HEK293 (cell line): ENCODE measurements at regions not wholly inside any gene's neighbourhood (a gene's known extent, or its start where the extent isn't known, plus 50 kb on each side); places are given as distances from the start of the nearest gene placed in this dataset.

Experiments
- CTCF ChIA-PET: fragments of 350-600 bp; formaldehyde crosslinking; extraction: SDS; loops from one replicate; lab custom pipeline; 2021; ENCODE audit warnings: antibody characterized with exemption; lab: Yijun Ruan, JAX
- POLR2A ChIA-PET: fragments of 300-600 bp; formaldehyde crosslinking; extraction: SDS; loops from one replicate; lab custom pipeline; 2020; ENCODE audit warnings: antibody characterized with exemption, inconsistent platforms; lab: Yijun Ruan, JAX
- H3K27ac ChIP-seq: fragments of 200-500 bp; sonication (Bioruptor generic); 2 replicates; pipeline ENCODE4 v1.5.1; 2014; ENCODE audit warnings: low read depth, low read length, control low read depth, inconsistent platforms; ENCODE audit errors: extremely low read depth
- H3K36me3 ChIP-seq, 2 experiments: fragments of 200-500 bp in 1 of 2; sonication (Bioruptor generic) in 1 of 2; 1 replicate in 1 of 2; 2 replicates in 1 of 2; pipeline ENCODE4 v1.5.1; 2014 to 2017; ENCODE audit warnings: inconsistent platforms in 2 of 2, low read length in 2 of 2; ENCODE audit not compliant: control insufficient read depth in 2 of 2, insufficient read depth in 1 of 2
- H3K4me1 ChIP-seq: fragments of 200-500 bp; sonication (Bioruptor generic); 2 replicates; pipeline ENCODE4 v1.5.1; 2014; ENCODE audit warnings: mild to moderate bottlenecking, low read length, inconsistent platforms; ENCODE audit not compliant: control insufficient read depth, insufficient read depth
- H3K4me3 ChIP-seq: 2 replicates; pipeline ENCODE4 v1.5.1; 2011; ENCODE audit warnings: low read depth, mild to moderate bottlenecking, control low read depth, low read length, moderate library complexity
- H3K9me3 ChIP-seq: fragments of 200-500 bp; sonication (Bioruptor generic); 2 replicates; pipeline ENCODE4 v1.5.1; 2014; ENCODE audit warnings: low read depth, low read length, inconsistent platforms; ENCODE audit not compliant: control insufficient read depth, insufficient read depth
- KLF9 ChIP-seq: fragments of 450-650 bp; formaldehyde crosslinking; IDR thresholded peaks from 2 replicates; pipeline ENCODE4 v1.5.1; 2016; ENCODE audit warnings: missing biosample characterization, missing genetic modification characterization, low read depth
- RBAK ChIP-seq: fragments of 450-650 bp; formaldehyde crosslinking; IDR thresholded peaks from 2 replicates; pipeline ENCODE4 v1.5.1; 2016; ENCODE audit warnings: missing biosample characterization, missing genetic modification characterization
- SETDB1 ChIP-seq: IDR thresholded peaks from one replicate; pipeline ENCODE4 v1.6.1; 2017; ENCODE audit warnings: mild to moderate bottlenecking, low read length, moderate library complexity, mixed read lengths; ENCODE audit not compliant: insufficient read length
- ZEB2 ChIP-seq: fragments of 450-650 bp; formaldehyde crosslinking; IDR thresholded peaks from 2 replicates; pipeline ENCODE4 v1.5.1; 2016; ENCODE audit warnings: missing biosample characterization, missing genetic modification characterization
- ZIC2 ChIP-seq: fragments of 450-650 bp; formaldehyde crosslinking; IDR thresholded peaks from 2 replicates; pipeline ENCODE4 v1.5.1; 2016; ENCODE audit warnings: missing biosample characterization, missing genetic modification characterization
- ZNF140 ChIP-seq: fragments of 450-650 bp; formaldehyde crosslinking; IDR thresholded peaks from 2 replicates; pipeline ENCODE4 v1.5.1; 2016; ENCODE audit warnings: missing biosample characterization, missing genetic modification characterization
- ZNF146 ChIP-seq: fragments of 450-650 bp; formaldehyde crosslinking; IDR thresholded peaks from 2 replicates; pipeline ENCODE4 v1.5.1; 2016; ENCODE audit warnings: missing biosample characterization, missing genetic modification characterization
- ZNF155 ChIP-seq: fragments of 450-650 bp; formaldehyde crosslinking; IDR thresholded peaks from 2 replicates; pipeline ENCODE4 v1.5.1; 2016; ENCODE audit warnings: missing biosample characterization, missing genetic modification characterization
- ZNF184 ChIP-seq: fragments of 450-650 bp; IDR thresholded peaks from 2 replicates; pipeline ENCODE4 v1.5.1; 2018; ENCODE audit warnings: missing biosample characterization, mild to moderate bottlenecking, missing genetic modification characterization
- ZNF354C ChIP-seq: fragments of 450-650 bp; formaldehyde crosslinking; IDR thresholded peaks from 2 replicates; pipeline ENCODE4 v1.5.1; 2016; ENCODE audit warnings: missing biosample characterization, missing genetic modification characterization, low read depth, borderline replicate concordance
- ZNF366 ChIP-seq: fragments of 450-650 bp; formaldehyde crosslinking; conservative IDR thresholded peaks from 2 replicates; pipeline ENCODE4 v1.5.1; 2016; ENCODE audit warnings: missing biosample characterization, missing genetic modification characterization
- ZNF426 ChIP-seq: fragments of 450-650 bp; formaldehyde crosslinking; IDR thresholded peaks from 2 replicates; pipeline ENCODE4 v1.5.1; 2017; ENCODE audit warnings: missing biosample characterization, missing genetic modification characterization, mild to moderate bottlenecking, inconsistent platforms, moderate library complexity
- ZNF510 ChIP-seq: fragments of 450-650 bp; formaldehyde crosslinking; IDR thresholded peaks from 2 replicates; pipeline ENCODE4 v1.5.1; 2018; ENCODE audit warnings: mild to moderate bottlenecking, missing genetic modification characterization, missing biosample characterization; ENCODE audit not compliant: insufficient replicate concordance
- ZNF529 ChIP-seq: fragments of 450-650 bp; formaldehyde crosslinking; IDR thresholded peaks from 2 replicates; pipeline ENCODE4 v1.5.1; 2017; ENCODE audit warnings: missing genetic modification characterization, missing biosample characterization; ENCODE audit not compliant: insufficient replicate concordance
- ZNF548 ChIP-seq: fragments of 450-650 bp; formaldehyde crosslinking; IDR thresholded peaks from 2 replicates; pipeline ENCODE4 v1.5.1; 2016; ENCODE audit warnings: missing biosample characterization, missing genetic modification characterization
- ZNF560 ChIP-seq: fragments of 450-650 bp; formaldehyde crosslinking; IDR thresholded peaks from 2 replicates; pipeline ENCODE4 v1.5.1; 2017; ENCODE audit warnings: missing biosample characterization, missing genetic modification characterization, borderline replicate concordance
- ZNF610 ChIP-seq: fragments of 450-650 bp; formaldehyde crosslinking; IDR thresholded peaks from 2 replicates; pipeline ENCODE4 v1.5.1; 2016; ENCODE audit warnings: missing biosample characterization, missing genetic modification characterization, borderline replicate concordance
- ZNF626 ChIP-seq: fragments of 450-650 bp; sonication (Bioruptor Pico); formaldehyde crosslinking; IDR thresholded peaks from 2 replicates; pipeline ENCODE4 v1.5.1; 2018; ENCODE audit warnings: missing biosample characterization, missing genetic modification characterization, inconsistent platforms
- ZNF664 ChIP-seq: fragments of 450-650 bp; formaldehyde crosslinking; IDR thresholded peaks from 2 replicates; pipeline ENCODE4 v1.5.1; 2016; ENCODE audit warnings: missing biosample characterization, missing genetic modification characterization
- ZNF792 ChIP-seq: fragments of 450-650 bp; formaldehyde crosslinking; IDR thresholded peaks from 2 replicates; pipeline ENCODE4 v1.5.1; 2016; ENCODE audit warnings: missing biosample characterization, missing genetic modification characterization
- ZNF843 ChIP-seq: fragments of 450-650 bp; formaldehyde crosslinking; IDR thresholded peaks from 2 replicates; pipeline ENCODE4 v1.5.1; 2016; ENCODE audit warnings: missing biosample characterization, missing genetic modification characterization
- TF ChIP-seq, protein P1 (sequence below): fragments of 450-650 bp; formaldehyde crosslinking; conservative IDR thresholded peaks from 2 replicates; pipeline ENCODE4 v1.5.1; 2016; ENCODE audit warnings: low read depth, missing biosample characterization, missing genetic modification characterization
- TF ChIP-seq, protein P2 (sequence below): fragments of 450-650 bp; formaldehyde crosslinking; IDR thresholded peaks from 2 replicates; pipeline ENCODE4 v1.5.1; 2016; ENCODE audit warnings: missing biosample characterization, missing genetic modification characterization
- TF ChIP-seq, protein P3 (sequence below): fragments of 450-650 bp; formaldehyde crosslinking; IDR thresholded peaks from 2 replicates; pipeline ENCODE4 v1.5.1; 2017; ENCODE audit warnings: missing biosample characterization, missing genetic modification characterization
- TF ChIP-seq, protein P4 (sequence below): fragments of 450-650 bp; formaldehyde crosslinking; IDR thresholded peaks from 2 replicates; pipeline ENCODE4 v1.5.1; 2016; ENCODE audit warnings: missing biosample characterization, missing genetic modification characterization

DNA sequence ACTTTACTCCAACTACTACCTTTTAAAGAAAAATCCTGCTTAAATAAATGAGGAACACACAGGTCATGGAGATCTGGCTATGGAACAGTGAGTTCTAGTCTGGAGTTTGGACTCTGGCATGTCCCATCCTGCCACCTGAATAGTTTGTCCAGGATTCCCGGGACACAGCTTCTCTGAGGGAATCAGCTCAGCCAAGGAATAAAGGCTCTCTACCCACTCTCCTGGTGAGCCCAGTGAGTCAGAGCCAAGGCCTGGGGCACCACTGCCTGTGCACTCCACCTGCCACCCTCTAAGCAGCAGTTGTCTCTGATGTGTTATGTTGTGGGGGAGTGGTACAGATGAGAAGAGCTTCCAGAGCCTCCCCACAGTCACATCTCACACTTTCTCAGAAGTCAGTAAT lies 113.5 kb downstream of the HTR5A start:
- ChIA-PET POLR2A (no interaction called here), CTCF (interaction anchor here (0.6 kb wide), 1 partner anchor 138 kb away, joined by 4 read pairs; no protein-coding TSS in a partner anchor)

DNA sequence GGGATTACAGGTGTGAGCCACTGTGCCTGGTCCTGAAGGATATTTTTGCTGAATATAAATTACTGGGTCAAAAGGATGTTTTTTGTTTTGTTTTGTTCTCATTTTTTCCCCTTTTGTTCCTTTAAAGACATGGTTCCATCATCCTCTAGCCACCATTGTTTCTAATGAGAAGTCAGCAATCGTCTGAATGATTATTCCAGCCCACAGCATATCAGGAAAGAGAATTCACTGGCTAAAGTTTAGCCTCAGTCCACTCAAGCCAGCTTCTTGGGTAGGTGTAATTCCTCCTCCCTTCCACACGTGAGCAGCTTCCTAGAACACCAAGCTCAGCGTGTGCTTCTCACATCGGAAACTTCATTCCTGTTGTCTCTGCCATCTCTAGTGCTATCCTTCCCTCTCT lies 112.8 kb upstream of the INSIG1 start:
- no peak overlapping the region for H3K27ac ChIP-seq
- POLR2A ChIA-PET = no interaction called here
- CTCF ChIA-PET = interaction anchor here (2.8 kb wide), 1 partner anchor 160 kb away, joined by 9 read pairs; no protein-coding TSS in a partner anchor
- no peaks in the 10 kb centered on the region for H3K9me3 ChIP-seq
- H3K36me3 ChIP-seq = no peaks in the 10 kb centered on the region
- no peak overlapping the region for H3K4me3 ChIP-seq
- no peaks in the 10 kb centered on the region for H3K4me1 ChIP-seq
- TF ChIP-seq ZNF792 (tag by site-specific recombination) (no peak), ZNF510 (peak; percentile 35), SETDB1 (peak; percentile 85), ZNF548 (tag by site-specific recombination) (no peak), ZNF140 (0 out of 2 replicates have a peak, but pooled peaks have one; percentile 4), ZNF626 (tag by site-specific recombination) (0 out of 2 replicates have a peak, but pooled peaks have one; percentile 81), ZEB2 (tag by site-specific recombination) (no peak), ZNF354C (tag by site-specific recombination) (no peak), ZNF184 (tag by site-specific recombination) (no peak), RBAK (tag by site-specific recombination) (no peak), ZNF155 (tag by site-specific recombination) (no peak), ZNF366 (no peak), ZNF610 (tag by site-specific recombination) (peak; percentile 59; the same call in 1 of the 2 replicates), ZNF529 (tag by site-specific recombination) (peak; percentile 25), ZNF426 (tag by site-specific recombination) (no peak), ZIC2 (tag by site-specific recombination) (no peak)
- TF ChIP-seq, protein P1, sequence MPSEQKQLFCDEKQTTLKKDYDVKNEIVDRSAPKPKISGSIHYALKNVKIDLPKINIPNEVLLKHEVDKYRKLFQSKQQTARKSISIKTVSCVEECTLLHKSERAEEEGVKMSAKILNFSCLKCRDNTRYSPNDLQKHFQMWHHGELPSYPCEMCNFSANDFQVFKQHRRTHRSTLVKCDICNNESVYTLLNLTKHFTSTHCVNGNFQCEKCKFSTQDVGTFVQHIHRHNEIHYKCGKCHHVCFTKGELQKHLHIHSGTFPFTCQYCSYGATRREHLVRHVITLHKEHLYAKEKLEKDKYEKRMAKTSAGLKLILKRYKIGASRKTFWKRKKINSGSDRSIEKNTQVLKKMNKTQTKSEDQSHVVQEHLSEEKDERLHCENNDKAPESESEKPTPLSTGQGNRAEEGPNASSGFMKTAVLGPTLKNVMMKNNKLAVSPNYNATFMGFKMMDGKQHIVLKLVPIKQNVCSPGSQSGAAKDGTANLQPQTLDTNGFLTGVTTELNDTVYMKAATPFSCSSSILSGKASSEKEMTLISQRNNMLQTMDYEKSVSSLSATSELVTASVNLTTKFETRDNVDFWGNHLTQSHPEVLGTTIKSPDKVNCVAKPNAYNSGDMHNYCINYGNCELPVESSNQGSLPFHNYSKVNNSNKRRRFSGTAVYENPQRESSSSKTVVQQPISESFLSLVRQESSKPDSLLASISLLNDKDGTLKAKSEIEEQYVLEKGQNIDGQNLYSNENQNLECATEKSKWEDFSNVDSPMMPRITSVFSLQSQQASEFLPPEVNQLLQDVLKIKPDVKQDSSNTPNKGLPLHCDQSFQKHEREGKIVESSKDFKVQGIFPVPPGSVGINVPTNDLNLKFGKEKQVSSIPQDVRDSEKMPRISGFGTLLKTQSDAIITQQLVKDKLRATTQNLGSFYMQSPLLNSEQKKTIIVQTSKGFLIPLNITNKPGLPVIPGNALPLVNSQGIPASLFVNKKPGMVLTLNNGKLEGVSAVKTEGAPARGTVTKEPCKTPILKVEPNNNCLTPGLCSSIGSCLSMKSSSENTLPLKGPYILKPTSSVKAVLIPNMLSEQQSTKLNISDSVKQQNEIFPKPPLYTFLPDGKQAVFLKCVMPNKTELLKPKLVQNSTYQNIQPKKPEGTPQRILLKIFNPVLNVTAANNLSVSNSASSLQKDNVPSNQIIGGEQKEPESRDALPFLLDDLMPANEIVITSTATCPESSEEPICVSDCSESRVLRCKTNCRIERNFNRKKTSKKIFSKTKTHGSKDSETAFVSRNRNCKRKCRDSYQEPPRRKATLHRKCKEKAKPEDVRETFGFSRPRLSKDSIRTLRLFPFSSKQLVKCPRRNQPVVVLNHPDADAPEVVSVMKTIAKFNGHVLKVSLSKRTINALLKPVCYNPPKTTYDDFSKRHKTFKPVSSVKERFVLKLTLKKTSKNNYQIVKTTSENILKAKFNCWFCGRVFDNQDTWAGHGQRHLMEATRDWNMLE (tag by site-specific recombination) = 0 out of 2 replicates have a peak, but pooled peaks have one; percentile 23
- TF ChIP-seq, protein P2, sequence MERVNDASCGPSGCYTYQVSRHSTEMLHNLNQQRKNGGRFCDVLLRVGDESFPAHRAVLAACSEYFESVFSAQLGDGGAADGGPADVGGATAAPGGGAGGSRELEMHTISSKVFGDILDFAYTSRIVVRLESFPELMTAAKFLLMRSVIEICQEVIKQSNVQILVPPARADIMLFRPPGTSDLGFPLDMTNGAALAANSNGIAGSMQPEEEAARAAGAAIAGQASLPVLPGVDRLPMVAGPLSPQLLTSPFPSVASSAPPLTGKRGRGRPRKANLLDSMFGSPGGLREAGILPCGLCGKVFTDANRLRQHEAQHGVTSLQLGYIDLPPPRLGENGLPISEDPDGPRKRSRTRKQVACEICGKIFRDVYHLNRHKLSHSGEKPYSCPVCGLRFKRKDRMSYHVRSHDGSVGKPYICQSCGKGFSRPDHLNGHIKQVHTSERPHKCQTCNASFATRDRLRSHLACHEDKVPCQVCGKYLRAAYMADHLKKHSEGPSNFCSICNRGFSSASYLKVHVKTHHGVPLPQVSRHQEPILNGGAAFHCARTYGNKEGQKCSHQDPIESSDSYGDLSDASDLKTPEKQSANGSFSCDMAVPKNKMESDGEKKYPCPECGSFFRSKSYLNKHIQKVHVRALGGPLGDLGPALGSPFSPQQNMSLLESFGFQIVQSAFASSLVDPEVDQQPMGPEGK = no peak
- TF ChIP-seq, protein P3, sequence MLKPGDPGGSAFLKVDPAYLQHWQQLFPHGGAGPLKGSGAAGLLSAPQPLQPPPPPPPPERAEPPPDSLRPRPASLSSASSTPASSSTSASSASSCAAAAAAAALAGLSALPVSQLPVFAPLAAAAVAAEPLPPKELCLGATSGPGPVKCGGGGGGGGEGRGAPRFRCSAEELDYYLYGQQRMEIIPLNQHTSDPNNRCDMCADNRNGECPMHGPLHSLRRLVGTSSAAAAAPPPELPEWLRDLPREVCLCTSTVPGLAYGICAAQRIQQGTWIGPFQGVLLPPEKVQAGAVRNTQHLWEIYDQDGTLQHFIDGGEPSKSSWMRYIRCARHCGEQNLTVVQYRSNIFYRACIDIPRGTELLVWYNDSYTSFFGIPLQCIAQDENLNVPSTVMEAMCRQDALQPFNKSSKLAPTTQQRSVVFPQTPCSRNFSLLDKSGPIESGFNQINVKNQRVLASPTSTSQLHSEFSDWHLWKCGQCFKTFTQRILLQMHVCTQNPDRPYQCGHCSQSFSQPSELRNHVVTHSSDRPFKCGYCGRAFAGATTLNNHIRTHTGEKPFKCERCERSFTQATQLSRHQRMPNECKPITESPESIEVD (tag by site-specific recombination) = no peak
- TF ChIP-seq, protein P4, sequence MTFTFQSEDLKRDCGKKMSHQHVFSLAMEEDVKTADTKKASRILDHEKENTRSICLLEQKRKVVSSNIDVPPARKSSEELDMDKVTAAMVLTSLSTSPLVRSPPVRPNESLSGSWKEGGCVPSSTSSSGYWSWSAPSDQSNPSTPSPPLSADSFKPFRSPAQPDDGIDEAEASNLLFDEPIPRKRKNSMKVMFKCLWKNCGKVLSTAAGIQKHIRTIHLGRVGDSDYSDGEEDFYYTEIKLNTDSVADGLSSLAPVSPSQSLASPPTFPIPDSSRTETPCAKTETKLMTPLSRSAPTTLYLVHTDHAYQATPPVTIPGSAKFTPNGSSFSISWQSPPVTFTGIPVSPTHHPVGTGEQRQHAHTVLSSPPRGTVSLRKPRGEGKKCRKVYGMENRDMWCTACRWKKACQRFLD (tag by site-specific recombination) = no peak

More for the DNA sequence above, 113.5 kb downstream of the HTR5A start:
- Histone ChIP-seq H3K4me3 (no peak overlapping the region), H3K4me1 (no peaks in the 10 kb centered on the region), H3K9me3 (no peaks in the 10 kb centered on the region), H3K27ac (no peak overlapping the region), H3K36me3 (no peaks in the 10 kb centered on the region)
- TF ChIP-seq ZNF146 (no peak), ZNF664 (tag by site-specific recombination) (no peak), ZNF626 (tag by site-specific recombination) (no peak), ZNF560 (tag by site-specific recombination) (no peak), ZNF843 (tag by site-specific recombination) (no peak), KLF9 (tag by site-specific recombination) (no peak)
